Raji (cell line): ENCODE measurements at regions not wholly inside any gene's neighbourhood (a gene's known extent, or its start where the extent isn't known, plus 50 kb on each side); places are given as distances from the start of the nearest gene placed in this dataset.

ENCODE experiments used
- POLR2A ChIP-seq: IDR thresholded peaks from 2 replicates; pipeline ENCODE4 v1.6.1; 2011; ENCODE audit warnings: low read depth, low read length, control low read depth; ENCODE audit not compliant: insufficient read depth

GRCh38 chr22:46084376-46084775 is 66.0 kb upstream of the PPARA start:
- no peak for TF ChIP-seq POLR2A

GRCh38 chr22:46084943-46085827 is 65.1 kb upstream of the PPARA start:
- TF ChIP-seq POLR2A, result no peak

- TF ChIP-seq POLR2A, result no peak
Measured at GRCh38 chr22:46085828-46086576, 64.3 kb upstream of the PPARA start.

DNA sequence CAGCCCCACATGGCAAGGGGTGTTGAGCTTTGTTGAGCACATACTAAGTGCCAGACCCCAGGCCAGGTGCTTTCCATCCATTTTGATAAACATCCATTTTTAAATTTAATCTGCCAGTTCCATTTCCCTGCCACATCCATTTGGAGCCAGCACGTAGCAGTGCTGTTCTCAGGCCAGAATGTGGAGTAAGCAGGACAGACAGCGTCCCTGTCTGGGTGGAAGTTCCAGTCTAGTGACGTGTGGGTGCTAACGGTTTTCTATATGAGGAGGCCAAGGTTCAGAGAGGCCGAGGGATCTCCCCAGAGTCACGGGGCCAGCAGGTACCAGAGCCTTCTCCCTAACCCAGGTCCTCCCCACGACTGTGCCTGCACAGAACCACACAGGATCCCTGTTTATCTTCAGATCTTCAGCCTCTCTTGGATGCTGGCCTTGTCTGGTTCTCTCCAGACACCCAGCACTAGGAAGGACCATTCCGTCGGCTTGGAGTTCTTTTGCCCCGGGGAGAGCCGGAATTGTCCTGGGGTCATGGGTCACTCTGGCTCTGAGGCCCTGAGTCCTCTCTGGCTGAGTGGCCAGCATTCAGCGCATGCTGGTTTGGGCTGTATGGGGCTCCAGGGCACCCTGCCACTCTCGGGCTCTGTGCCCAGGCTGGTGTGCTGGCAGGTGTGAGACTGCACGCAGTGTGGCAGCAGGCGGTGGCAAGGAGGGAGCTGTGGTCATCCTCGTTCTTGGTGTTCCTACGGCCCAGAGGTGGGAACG is 63.6 kb upstream of the PPARA start:
- TF ChIP-seq POLR2A, result no peak

- no peak for TF ChIP-seq POLR2A
Measured at GRCh38 chr22:46087336-46087690, 63.0 kb upstream of the PPARA start.

DNA sequence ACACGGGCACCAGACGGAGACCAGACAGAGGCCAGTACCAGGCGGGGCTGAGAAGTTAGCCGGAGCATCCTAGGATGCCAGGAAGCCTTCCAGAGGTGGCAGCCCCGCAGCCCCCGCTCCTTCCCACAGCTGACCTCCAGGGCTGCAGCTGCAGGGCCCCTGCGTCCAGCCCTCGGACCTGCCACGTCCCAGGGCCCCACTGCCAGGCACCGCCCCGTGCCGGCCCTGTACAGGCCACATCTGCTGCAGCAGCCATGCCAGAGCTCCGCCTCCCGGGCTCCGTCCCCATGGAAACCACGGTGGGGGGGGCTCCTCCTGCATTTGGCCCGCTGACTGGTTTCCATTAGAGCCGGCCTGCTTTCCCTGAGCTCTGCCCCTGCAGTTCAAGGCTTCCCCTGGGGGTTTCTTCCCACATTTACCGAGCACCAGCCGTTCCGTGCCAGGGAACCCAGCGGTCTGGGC is 62.5 kb upstream of the PPARA start:
- TF ChIP-seq POLR2A, result no peak

- no peak for TF ChIP-seq POLR2A
Measured at GRCh38 chr22:46088541-46089311, 61.6 kb upstream of the PPARA start.

GRCh38 chr22:46089426-46090035 is 60.8 kb upstream of the PPARA start:
- no peak for TF ChIP-seq POLR2A

GRCh38 chr22:46090036-46090591 is 60.2 kb upstream of the PPARA start:
- no peak for TF ChIP-seq POLR2A

GRCh38 chr22:46090631-46091201 is 59.6 kb upstream of the PPARA start:
- no peak for TF ChIP-seq POLR2A

- no peak for TF ChIP-seq POLR2A
Measured at GRCh38 chr22:46091277-46091977, 58.9 kb upstream of the PPARA start.

DNA sequence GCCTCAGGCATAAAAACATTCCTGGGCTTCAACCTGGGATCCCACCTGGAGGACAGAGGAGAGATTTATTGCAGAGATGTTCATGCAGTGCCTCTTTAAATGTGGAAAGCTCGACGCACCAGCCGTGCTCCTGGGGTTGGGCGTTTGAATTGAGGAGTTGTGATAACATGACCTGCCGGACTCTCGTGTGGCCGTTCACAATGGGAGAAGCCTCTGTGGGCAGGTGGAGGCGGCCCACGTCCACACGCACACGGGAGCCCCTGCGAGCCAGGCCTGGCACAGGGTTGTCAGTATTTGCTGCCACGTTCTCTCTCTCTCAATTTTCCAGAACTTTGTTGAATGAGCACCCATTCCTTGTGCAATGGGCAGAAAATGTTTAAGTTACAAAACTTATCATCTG is 58.3 kb upstream of the PPARA start:
- TF ChIP-seq POLR2A, result no peak
